WTC11 (cell line): ENCODE measurements at regions not wholly inside any gene's neighbourhood (a gene's known extent, or its start where the extent isn't known, plus 50 kb on each side); places are given as distances from the start of the nearest gene placed in this dataset.

Source experiments
- FOXP1 ChIP-seq: sonication (generic); formaldehyde crosslinking; IDR thresholded peaks from 2 replicates; pipeline ENCODE4 v1.8.0; 2022; ENCODE audit warnings: missing genetic modification reagents, mild to moderate bottlenecking, moderate library complexity, borderline replicate concordance
- KAT7 ChIP-seq: sonication (generic); formaldehyde crosslinking; IDR thresholded peaks from 2 replicates; pipeline ENCODE4 v1.8.1; 2023; ENCODE audit warnings: missing genetic modification reagents, mild to moderate bottlenecking, borderline replicate concordance
- TEAD1 ChIP-seq: sonication (generic); formaldehyde crosslinking; IDR thresholded peaks from 2 replicates; pipeline ENCODE4 v1.8.0; 2022; ENCODE audit warnings: mild to moderate bottlenecking, missing genetic modification reagents
- ZNF317 ChIP-seq: sonication (generic); formaldehyde crosslinking; IDR thresholded peaks from 2 replicates; pipeline ENCODE4 v1.8.1; 2023; ENCODE audit warnings: low read depth, mild to moderate bottlenecking, moderate library complexity, missing genetic modification reagents, borderline replicate concordance
- TF ChIP-seq, protein P1 (sequence below): fragments of 200-600 bp; IDR thresholded peaks from 2 replicates; pipeline ENCODE4 v1.8.0; 2022; ENCODE audit warnings: antibody characterized with exemption
- TF ChIP-seq, protein P2 (sequence below): sonication (generic); formaldehyde crosslinking; IDR thresholded peaks from 2 replicates; pipeline ENCODE4 v1.8.0; 2022; ENCODE audit warnings: missing genetic modification reagents

DNA sequence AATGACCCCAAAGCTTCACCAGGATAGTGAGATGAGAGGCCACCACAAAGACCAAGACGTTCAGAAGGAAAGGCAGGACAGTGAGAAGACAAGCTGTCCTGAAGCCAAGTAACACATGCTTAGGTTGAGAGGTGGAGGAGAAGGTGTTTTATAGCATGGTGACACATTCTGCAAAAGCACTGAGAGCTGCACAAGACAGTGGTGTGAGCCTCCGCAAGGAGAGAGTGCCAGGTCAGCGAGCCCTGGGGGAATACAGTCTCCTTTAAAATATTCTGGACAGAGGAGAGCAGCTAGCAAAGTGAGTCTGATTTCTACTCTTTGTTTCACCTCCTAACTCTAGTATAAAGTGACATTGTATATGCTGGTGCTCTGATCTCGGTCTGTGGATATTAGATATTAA lies 68.0 kb upstream of the VKORC1L1 start:
- TF ChIP-seq, protein P1, sequence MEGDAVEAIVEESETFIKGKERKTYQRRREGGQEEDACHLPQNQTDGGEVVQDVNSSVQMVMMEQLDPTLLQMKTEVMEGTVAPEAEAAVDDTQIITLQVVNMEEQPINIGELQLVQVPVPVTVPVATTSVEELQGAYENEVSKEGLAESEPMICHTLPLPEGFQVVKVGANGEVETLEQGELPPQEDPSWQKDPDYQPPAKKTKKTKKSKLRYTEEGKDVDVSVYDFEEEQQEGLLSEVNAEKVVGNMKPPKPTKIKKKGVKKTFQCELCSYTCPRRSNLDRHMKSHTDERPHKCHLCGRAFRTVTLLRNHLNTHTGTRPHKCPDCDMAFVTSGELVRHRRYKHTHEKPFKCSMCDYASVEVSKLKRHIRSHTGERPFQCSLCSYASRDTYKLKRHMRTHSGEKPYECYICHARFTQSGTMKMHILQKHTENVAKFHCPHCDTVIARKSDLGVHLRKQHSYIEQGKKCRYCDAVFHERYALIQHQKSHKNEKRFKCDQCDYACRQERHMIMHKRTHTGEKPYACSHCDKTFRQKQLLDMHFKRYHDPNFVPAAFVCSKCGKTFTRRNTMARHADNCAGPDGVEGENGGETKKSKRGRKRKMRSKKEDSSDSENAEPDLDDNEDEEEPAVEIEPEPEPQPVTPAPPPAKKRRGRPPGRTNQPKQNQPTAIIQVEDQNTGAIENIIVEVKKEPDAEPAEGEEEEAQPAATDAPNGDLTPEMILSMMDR: no peak
- TF ChIP-seq KAT7 (CRISPR knock-in tag) (no peak), ZNF317 (CRISPR knock-in tag) (no peak), FOXP1 (CRISPR knock-in tag) (no peak), TEAD1 (CRISPR knock-in tag) (no peak)
- TF ChIP-seq, protein P2, sequence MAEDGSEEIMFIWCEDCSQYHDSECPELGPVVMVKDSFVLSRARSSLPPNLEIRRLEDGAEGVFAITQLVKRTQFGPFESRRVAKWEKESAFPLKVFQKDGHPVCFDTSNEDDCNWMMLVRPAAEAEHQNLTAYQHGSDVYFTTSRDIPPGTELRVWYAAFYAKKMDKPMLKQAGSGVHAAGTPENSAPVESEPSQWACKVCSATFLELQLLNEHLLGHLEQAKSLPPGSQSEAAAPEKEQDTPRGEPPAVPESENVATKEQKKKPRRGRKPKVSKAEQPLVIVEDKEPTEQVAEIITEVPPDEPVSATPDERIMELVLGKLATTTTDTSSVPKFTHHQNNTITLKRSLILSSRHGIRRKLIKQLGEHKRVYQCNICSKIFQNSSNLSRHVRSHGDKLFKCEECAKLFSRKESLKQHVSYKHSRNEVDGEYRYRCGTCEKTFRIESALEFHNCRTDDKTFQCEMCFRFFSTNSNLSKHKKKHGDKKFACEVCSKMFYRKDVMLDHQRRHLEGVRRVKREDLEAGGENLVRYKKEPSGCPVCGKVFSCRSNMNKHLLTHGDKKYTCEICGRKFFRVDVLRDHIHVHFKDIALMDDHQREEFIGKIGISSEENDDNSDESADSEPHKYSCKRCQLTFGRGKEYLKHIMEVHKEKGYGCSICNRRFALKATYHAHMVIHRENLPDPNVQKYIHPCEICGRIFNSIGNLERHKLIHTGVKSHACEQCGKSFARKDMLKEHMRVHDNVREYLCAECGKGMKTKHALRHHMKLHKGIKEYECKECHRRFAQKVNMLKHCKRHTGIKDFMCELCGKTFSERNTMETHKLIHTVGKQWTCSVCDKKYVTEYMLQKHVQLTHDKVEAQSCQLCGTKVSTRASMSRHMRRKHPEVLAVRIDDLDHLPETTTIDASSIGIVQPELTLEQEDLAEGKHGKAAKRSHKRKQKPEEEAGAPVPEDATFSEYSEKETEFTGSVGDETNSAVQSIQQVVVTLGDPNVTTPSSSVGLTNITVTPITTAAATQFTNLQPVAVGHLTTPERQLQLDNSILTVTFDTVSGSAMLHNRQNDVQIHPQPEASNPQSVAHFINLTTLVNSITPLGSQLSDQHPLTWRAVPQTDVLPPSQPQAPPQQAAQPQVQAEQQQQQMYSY (CRISPR knock-in tag): no peak
